GM23338 (cell line): ENCODE measurements at regions not wholly inside any gene's neighbourhood (a gene's known extent, or its start where the extent isn't known, plus 50 kb on each side); places are given as distances from the start of the nearest gene placed in this dataset.

ENCODE experiments used
- ATAC-seq: fragments of 200-7000 bp; cut with Tn5 transposase; 3 replicates; pipeline ENCODE4 v1.9.1; 2020
- DNase-seq: peaks from one replicate; pipeline ENCODE4 v3.0.0-alpha.2; 2015; ENCODE audit warnings: low spot score
- H2AFZ ChIP-seq: fragments of 200-600 bp; sonication (generic); 2 replicates; pipeline ENCODE4 v1.8.0; 2016; ENCODE audit warnings: antibody characterized with exemption, mild to moderate bottlenecking, moderate library complexity
- H3F3A ChIP-seq: fragments of 200-600 bp; sonication (generic); replicated peaks from 2 replicates; pipeline ENCODE4 v1.8.0; 2017; ENCODE audit warnings: antibody characterized with exemption, mixed run types, low read depth
- H3K27ac ChIP-seq: fragments of 200-600 bp; sonication (generic); 2 replicates; pipeline ENCODE4 v1.6.1; 2016; ENCODE audit warnings: low read depth
- H3K27me3 ChIP-seq: fragments of 200-600 bp; sonication (generic); 2 replicates; pipeline ENCODE4 v1.8.0; 2016; ENCODE audit warnings: mild to moderate bottlenecking, mixed run types, moderate library complexity; ENCODE audit not compliant: insufficient read depth
- H3K36me3 ChIP-seq: fragments of 200-600 bp; sonication (generic); 2 replicates; pipeline ENCODE4 v1.8.0; 2016; ENCODE audit warnings: mild to moderate bottlenecking; ENCODE audit not compliant: insufficient read depth
- H3K4me1 ChIP-seq: fragments of 200-600 bp; sonication (generic); 2 replicates; pipeline ENCODE4 v1.8.0; 2016; ENCODE audit warnings: mild to moderate bottlenecking, moderate library complexity; ENCODE audit not compliant: insufficient read depth
- H3K4me2 ChIP-seq: fragments of 200-600 bp; sonication (generic); 2 replicates; pipeline ENCODE4 v1.7.1; 2017; ENCODE audit warnings: mixed run types
- H3K4me3 ChIP-seq: fragments of 200-600 bp; sonication (generic); 2 replicates; pipeline ENCODE4 v1.6.1; 2016; ENCODE audit warnings: mixed run types
- H3K79me2 ChIP-seq: fragments of 200-600 bp; sonication (generic); replicated peaks from 2 replicates; pipeline ENCODE4 v1.8.0; 2017; ENCODE audit warnings: mild to moderate bottlenecking; ENCODE audit not compliant: insufficient read depth
- H3K9me2 ChIP-seq: fragments of 200-600 bp; sonication (generic); 2 replicates; pipeline ENCODE4 v1.8.0; 2017; ENCODE audit not compliant: insufficient read depth
- H4K20me1 ChIP-seq: fragments of 200-600 bp; sonication (generic); replicated peaks from 2 replicates; pipeline ENCODE4 v1.8.0; 2017; ENCODE audit warnings: mild to moderate bottlenecking; ENCODE audit not compliant: insufficient read depth
- H3K27ac Mint-ChIP-seq: 2 replicates; pipeline ENCODE4 v1.8.0; 2020; ENCODE audit warnings: inconsistent platforms, mild to moderate bottlenecking, moderate library complexity, mixed read lengths
- H3K27me3 Mint-ChIP-seq: 3 replicates; pipeline ENCODE4 v1.8.0; 2022; ENCODE audit warnings: low read depth, mild to moderate bottlenecking, moderate library complexity, mixed read lengths, inconsistent platforms; ENCODE audit not compliant: insufficient read depth, poor library complexity
- H3K36me3 Mint-ChIP-seq: 3 replicates; pipeline ENCODE4 v1.8.0; 2021; ENCODE audit warnings: low read depth, mild to moderate bottlenecking, inconsistent platforms, moderate library complexity, mixed read lengths
- H3K4me1 Mint-ChIP-seq: 3 replicates; pipeline ENCODE4 v1.8.0; 2020; ENCODE audit warnings: mild to moderate bottlenecking, inconsistent platforms, mixed read lengths
- H3K4me3 Mint-ChIP-seq: 3 replicates; pipeline ENCODE4 v1.8.0; 2021; ENCODE audit warnings: moderate library complexity, mild to moderate bottlenecking, inconsistent platforms, mixed read lengths
- H3K9me3 Mint-ChIP-seq: 3 replicates; pipeline ENCODE4 v1.8.0; 2020; ENCODE audit warnings: moderate library complexity, mild to moderate bottlenecking, inconsistent platforms, mixed read lengths
- CREB1 ChIP-seq: fragments of 250-450 bp; sonication (Bioruptor Pico); IDR thresholded peaks from 2 replicates; pipeline ENCODE4 v1.5.0; 2020; ENCODE audit warnings: low read depth, mild to moderate bottlenecking, moderate library complexity
- EZH2 ChIP-seq: fragments of 200-600 bp; sonication (generic); IDR thresholded peaks from one replicate; pipeline ENCODE4 v1.8.0; 2017; ENCODE audit warnings: antibody characterized with exemption, mild to moderate bottlenecking, low read depth; ENCODE audit not compliant: unreplicated experiment
- EZH2phosphoT487 ChIP-seq: fragments of 200-600 bp; sonication (generic); IDR thresholded peaks from one replicate; pipeline ENCODE4 v1.8.1; 2018; ENCODE audit warnings: antibody characterized with exemption; ENCODE audit not compliant: unreplicated experiment
- JUNB ChIP-seq: IDR thresholded peaks from one replicate; pipeline ENCODE4 v1.6.1; 2016; ENCODE audit warnings: antibody characterized with exemption; ENCODE audit not compliant: unreplicated experiment
- NANOG ChIP-seq: IDR thresholded peaks from 2 replicates; pipeline ENCODE4 v1.6.1; 2016; ENCODE audit warnings: antibody characterized with exemption, borderline replicate concordance
- POLR2AphosphoS5 ChIP-seq: IDR thresholded peaks from 2 replicates; pipeline ENCODE4 v1.6.1; 2016; ENCODE audit warnings: antibody characterized with exemption, low read depth
- STAT1 ChIP-seq: IDR thresholded peaks from one replicate; pipeline ENCODE4 v1.6.1; 2016; ENCODE audit warnings: antibody characterized with exemption; ENCODE audit not compliant: unreplicated experiment
- ZNF114 ChIP-seq: fragments of 250-450 bp; sonication (Bioruptor Pico); IDR thresholded peaks from 2 replicates; pipeline ENCODE4 v1.5.0; 2020; ENCODE audit warnings: mild to moderate bottlenecking, moderate library complexity
- ZNF331 ChIP-seq: fragments of 250-450 bp; sonication (Bioruptor Pico); IDR thresholded peaks from 2 replicates; pipeline ENCODE4 v1.5.0; 2020; ENCODE audit warnings: low read depth, mild to moderate bottlenecking, moderate library complexity
- TF ChIP-seq, protein P1 (sequence below), 2 experiments: fragments of 200-600 bp in 1 of 2; sonication (generic) in 1 of 2; conservative IDR thresholded peaks; 2 replicates each; pipeline versions ENCODE4 v1.5.1 to v1.6.1; 2016 to 2017; ENCODE audit warnings: antibody characterized with exemption in 2 of 2, low read depth in 2 of 2, mild to moderate bottlenecking in 2 of 2, moderate library complexity in 1 of 2
- TF ChIP-seq, protein P2 (sequence below): fragments of 250-450 bp; sonication (Bioruptor Pico); IDR thresholded peaks from 2 replicates; pipeline ENCODE4 v1.5.0; 2020; ENCODE audit warnings: mild to moderate bottlenecking, moderate library complexity
- TF ChIP-seq, protein P3 (sequence below): IDR thresholded peaks from 2 replicates; pipeline ENCODE4 v1.6.1; 2016; ENCODE audit warnings: antibody characterized with exemption
- TF ChIP-seq, protein P4 (sequence below): IDR thresholded peaks from one replicate; pipeline ENCODE4 v1.6.1; 2018; ENCODE audit warnings: antibody characterized with exemption; ENCODE audit not compliant: unreplicated experiment

DNA sequence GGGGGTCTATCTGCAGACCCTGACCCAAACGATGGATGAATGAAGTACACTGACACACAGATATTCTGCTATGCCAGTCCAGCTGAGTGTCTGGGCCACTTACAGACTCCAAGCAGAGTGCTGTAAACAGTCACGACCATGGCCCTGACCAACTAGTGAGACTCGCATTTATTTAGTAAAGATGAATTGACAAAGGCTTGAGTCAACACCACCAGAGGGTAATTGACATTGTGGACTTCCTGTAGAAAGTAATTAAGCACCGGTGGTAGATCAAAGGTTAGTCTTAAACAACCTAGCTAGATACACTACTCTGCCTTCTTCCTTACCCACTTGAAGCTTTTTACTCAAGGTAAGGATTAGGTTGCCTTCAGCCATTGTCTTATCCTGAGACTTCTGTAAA lies 63.4 kb upstream of the KPNA3 start:
- ATAC-seq = no peak
- Histone ChIP-seq H3K9me2 (no peaks in the 10 kb centered on the region), H3K27ac (no peak overlapping the region), H3F3A (no peaks in the 10 kb centered on the region), H3K27me3 (no peaks in the 10 kb centered on the region), H4K20me1 (no peaks in the 10 kb centered on the region), H3K79me2 (no peaks in the 10 kb centered on the region), H3K4me2 (no peak overlapping the region), H2AFZ (no peak overlapping the region), H3K4me1 (no peaks in the 10 kb centered on the region), H3K4me3 (no peak overlapping the region), H3K36me3 (peaks cover 7% of the 10 kb centered on the region)
- TF ChIP-seq POLR2AphosphoS5 = no peak
- TF ChIP-seq, protein P1, sequence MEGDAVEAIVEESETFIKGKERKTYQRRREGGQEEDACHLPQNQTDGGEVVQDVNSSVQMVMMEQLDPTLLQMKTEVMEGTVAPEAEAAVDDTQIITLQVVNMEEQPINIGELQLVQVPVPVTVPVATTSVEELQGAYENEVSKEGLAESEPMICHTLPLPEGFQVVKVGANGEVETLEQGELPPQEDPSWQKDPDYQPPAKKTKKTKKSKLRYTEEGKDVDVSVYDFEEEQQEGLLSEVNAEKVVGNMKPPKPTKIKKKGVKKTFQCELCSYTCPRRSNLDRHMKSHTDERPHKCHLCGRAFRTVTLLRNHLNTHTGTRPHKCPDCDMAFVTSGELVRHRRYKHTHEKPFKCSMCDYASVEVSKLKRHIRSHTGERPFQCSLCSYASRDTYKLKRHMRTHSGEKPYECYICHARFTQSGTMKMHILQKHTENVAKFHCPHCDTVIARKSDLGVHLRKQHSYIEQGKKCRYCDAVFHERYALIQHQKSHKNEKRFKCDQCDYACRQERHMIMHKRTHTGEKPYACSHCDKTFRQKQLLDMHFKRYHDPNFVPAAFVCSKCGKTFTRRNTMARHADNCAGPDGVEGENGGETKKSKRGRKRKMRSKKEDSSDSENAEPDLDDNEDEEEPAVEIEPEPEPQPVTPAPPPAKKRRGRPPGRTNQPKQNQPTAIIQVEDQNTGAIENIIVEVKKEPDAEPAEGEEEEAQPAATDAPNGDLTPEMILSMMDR (conservative IDR thresholded peaks at IDR 0.05; ENCODE audit: low read depth in 2 of 2) = no peak
- TF ChIP-seq, protein P2, sequence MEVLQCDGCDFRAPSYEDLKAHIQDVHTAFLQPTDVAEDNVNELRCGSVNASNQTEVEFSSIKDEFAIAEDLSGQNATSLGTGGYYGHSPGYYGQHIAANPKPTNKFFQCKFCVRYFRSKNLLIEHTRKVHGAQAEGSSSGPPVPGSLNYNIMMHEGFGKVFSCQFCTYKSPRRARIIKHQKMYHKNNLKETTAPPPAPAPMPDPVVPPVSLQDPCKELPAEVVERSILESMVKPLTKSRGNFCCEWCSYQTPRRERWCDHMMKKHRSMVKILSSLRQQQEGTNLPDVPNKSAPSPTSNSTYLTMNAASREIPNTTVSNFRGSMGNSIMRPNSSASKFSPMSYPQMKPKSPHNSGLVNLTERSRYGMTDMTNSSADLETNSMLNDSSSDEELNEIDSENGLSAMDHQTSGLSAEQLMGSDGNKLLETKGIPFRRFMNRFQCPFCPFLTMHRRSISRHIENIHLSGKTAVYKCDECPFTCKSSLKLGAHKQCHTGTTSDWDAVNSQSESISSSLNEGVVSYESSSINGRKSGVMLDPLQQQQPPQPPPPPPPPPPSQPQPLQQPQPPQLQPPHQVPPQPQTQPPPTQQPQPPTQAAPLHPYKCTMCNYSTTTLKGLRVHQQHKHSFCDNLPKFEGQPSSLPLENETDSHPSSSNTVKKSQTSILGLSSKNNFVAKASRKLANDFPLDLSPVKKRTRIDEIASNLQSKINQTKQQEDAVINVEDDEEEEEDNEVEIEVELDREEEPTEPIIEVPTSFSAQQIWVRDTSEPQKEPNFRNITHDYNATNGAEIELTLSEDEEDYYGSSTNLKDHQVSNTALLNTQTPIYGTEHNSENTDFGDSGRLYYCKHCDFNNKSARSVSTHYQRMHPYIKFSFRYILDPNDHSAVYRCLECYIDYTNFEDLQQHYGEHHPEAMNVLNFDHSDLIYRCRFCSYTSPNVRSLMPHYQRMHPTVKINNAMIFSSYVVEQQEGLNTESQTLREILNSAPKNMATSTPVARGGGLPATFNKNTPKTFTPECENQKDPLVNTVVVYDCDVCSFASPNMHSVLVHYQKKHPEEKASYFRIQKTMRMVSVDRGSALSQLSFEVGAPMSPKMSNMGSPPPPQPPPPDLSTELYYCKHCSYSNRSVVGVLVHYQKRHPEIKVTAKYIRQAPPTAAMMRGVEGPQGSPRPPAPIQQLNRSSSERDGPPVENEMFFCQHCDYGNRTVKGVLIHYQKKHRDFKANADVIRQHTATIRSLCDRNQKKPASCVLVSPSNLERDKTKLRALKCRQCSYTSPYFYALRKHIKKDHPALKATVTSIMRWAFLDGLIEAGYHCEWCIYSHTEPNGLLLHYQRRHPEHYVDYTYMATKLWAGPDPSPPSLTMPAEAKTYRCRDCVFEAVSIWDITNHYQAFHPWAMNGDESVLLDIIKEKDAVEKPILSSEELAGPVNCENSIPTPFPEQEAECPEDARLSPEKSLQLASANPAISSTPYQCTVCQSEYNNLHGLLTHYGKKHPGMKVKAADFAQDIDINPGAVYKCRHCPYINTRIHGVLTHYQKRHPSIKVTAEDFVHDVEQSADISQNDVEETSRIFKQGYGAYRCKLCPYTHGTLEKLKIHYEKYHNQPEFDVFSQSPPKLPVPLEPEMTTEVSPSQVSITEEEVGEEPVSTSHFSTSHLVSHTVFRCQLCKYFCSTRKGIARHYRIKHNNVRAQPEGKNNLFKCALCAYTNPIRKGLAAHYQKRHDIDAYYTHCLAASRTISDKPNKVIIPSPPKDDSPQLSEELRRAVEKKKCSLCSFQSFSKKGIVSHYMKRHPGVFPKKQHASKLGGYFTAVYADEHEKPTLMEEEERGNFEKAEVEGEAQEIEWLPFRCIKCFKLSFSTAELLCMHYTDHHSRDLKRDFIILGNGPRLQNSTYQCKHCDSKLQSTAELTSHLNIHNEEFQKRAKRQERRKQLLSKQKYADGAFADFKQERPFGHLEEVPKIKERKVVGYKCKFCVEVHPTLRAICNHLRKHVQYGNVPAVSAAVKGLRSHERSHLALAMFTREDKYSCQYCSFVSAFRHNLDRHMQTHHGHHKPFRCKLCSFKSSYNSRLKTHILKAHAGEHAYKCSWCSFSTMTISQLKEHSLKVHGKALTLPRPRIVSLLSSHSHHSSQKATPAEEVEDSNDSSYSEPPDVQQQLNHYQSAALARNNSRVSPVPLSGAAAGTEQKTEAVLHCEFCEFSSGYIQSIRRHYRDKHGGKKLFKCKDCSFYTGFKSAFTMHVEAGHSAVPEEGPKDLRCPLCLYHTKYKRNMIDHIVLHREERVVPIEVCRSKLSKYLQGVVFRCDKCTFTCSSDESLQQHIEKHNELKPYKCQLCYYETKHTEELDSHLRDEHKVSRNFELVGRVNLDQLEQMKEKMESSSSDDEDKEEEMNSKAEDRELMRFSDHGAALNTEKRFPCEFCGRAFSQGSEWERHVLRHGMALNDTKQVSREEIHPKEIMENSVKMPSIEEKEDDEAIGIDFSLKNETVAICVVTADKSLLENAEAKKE (CRISPR knock-in tag) = no peak
- TF ChIP-seq CREB1 = no peak
- TF ChIP-seq ZNF331 (CRISPR knock-in tag) = no peak
- TF ChIP-seq ZNF114 = no peak
- TF ChIP-seq, protein P3, sequence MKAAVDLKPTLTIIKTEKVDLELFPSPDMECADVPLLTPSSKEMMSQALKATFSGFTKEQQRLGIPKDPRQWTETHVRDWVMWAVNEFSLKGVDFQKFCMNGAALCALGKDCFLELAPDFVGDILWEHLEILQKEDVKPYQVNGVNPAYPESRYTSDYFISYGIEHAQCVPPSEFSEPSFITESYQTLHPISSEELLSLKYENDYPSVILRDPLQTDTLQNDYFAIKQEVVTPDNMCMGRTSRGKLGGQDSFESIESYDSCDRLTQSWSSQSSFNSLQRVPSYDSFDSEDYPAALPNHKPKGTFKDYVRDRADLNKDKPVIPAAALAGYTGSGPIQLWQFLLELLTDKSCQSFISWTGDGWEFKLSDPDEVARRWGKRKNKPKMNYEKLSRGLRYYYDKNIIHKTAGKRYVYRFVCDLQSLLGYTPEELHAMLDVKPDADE = no peak
- no peak for TF ChIP-seq STAT1
- TF ChIP-seq JUNB = no peak
- no peak for TF ChIP-seq EZH2
- TF ChIP-seq EZH2phosphoT487 = no peak
- TF ChIP-seq, protein P4, sequence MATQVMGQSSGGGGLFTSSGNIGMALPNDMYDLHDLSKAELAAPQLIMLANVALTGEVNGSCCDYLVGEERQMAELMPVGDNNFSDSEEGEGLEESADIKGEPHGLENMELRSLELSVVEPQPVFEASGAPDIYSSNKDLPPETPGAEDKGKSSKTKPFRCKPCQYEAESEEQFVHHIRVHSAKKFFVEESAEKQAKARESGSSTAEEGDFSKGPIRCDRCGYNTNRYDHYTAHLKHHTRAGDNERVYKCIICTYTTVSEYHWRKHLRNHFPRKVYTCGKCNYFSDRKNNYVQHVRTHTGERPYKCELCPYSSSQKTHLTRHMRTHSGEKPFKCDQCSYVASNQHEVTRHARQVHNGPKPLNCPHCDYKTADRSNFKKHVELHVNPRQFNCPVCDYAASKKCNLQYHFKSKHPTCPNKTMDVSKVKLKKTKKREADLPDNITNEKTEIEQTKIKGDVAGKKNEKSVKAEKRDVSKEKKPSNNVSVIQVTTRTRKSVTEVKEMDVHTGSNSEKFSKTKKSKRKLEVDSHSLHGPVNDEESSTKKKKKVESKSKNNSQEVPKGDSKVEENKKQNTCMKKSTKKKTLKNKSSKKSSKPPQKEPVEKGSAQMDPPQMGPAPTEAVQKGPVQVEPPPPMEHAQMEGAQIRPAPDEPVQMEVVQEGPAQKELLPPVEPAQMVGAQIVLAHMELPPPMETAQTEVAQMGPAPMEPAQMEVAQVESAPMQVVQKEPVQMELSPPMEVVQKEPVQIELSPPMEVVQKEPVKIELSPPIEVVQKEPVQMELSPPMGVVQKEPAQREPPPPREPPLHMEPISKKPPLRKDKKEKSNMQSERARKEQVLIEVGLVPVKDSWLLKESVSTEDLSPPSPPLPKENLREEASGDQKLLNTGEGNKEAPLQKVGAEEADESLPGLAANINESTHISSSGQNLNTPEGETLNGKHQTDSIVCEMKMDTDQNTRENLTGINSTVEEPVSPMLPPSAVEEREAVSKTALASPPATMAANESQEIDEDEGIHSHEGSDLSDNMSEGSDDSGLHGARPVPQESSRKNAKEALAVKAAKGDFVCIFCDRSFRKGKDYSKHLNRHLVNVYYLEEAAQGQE = no peak
- no peak for TF ChIP-seq NANOG
- no peak overlapping the region for H3K4me3 Mint-ChIP-seq
- H3K27me3 Mint-ChIP-seq = peaks cover 7% of the 10 kb centered on the region
- H3K27ac Mint-ChIP-seq = no peak overlapping the region
- H3K9me3 Mint-ChIP-seq = peaks cover 38% of the 10 kb centered on the region
- no peak for DNase-seq
- no peaks in the 10 kb centered on the region for H3K4me1 Mint-ChIP-seq
- H3K36me3 Mint-ChIP-seq = peaks cover 23% of the 10 kb centered on the region; the same call in 2 of the 3 replicates
